HEK293 (cell line): ENCODE measurements at regions not wholly inside any gene's neighbourhood (a gene's known extent, or its start where the extent isn't known, plus 50 kb on each side); places are given as distances from the start of the nearest gene placed in this dataset.

ENCODE experiments used
- CTCF ChIA-PET: fragments of 350-600 bp; formaldehyde crosslinking; extraction: SDS; loops from one replicate; lab custom pipeline; 2021; ENCODE audit warnings: antibody characterized with exemption; lab: Yijun Ruan, JAX
- POLR2A ChIA-PET: fragments of 300-600 bp; formaldehyde crosslinking; extraction: SDS; loops from one replicate; lab custom pipeline; 2020; ENCODE audit warnings: antibody characterized with exemption, inconsistent platforms; lab: Yijun Ruan, JAX
- H3K27ac ChIP-seq: fragments of 200-500 bp; sonication (Bioruptor generic); 2 replicates; pipeline ENCODE4 v1.5.1; 2014; ENCODE audit warnings: low read depth, low read length, control low read depth, inconsistent platforms; ENCODE audit errors: extremely low read depth
- H3K36me3 ChIP-seq, 2 experiments: fragments of 200-500 bp in 1 of 2; sonication (Bioruptor generic) in 1 of 2; 1 replicate in 1 of 2; 2 replicates in 1 of 2; pipeline ENCODE4 v1.5.1; 2014 to 2017; ENCODE audit warnings: inconsistent platforms in 2 of 2, low read length in 2 of 2; ENCODE audit not compliant: control insufficient read depth in 2 of 2, insufficient read depth in 1 of 2
- H3K4me1 ChIP-seq: fragments of 200-500 bp; sonication (Bioruptor generic); 2 replicates; pipeline ENCODE4 v1.5.1; 2014; ENCODE audit warnings: mild to moderate bottlenecking, low read length, inconsistent platforms; ENCODE audit not compliant: control insufficient read depth, insufficient read depth
- H3K4me3 ChIP-seq: 2 replicates; pipeline ENCODE4 v1.5.1; 2011; ENCODE audit warnings: low read depth, mild to moderate bottlenecking, control low read depth, low read length, moderate library complexity
- H3K9me3 ChIP-seq: fragments of 200-500 bp; sonication (Bioruptor generic); 2 replicates; pipeline ENCODE4 v1.5.1; 2014; ENCODE audit warnings: low read depth, low read length, inconsistent platforms; ENCODE audit not compliant: control insufficient read depth, insufficient read depth
- GLI2 ChIP-seq: fragments of 450-650 bp; formaldehyde crosslinking; IDR thresholded peaks from 2 replicates; pipeline ENCODE4; 2017; ENCODE audit warnings: missing biosample characterization, missing genetic modification characterization, low read depth, borderline replicate concordance
- GLIS1 ChIP-seq: fragments of 450-650 bp; formaldehyde crosslinking; IDR thresholded peaks from 2 replicates; pipeline ENCODE4 v1.5.1; 2016; ENCODE audit warnings: missing biosample characterization, missing genetic modification characterization
- PRDM6 ChIP-seq: fragments of 450-650 bp; formaldehyde crosslinking; IDR thresholded peaks from 2 replicates; pipeline ENCODE4 v1.5.1; 2017; ENCODE audit warnings: missing biosample characterization, missing genetic modification characterization
- SCRT1 ChIP-seq: fragments of 450-650 bp; formaldehyde crosslinking; IDR thresholded peaks from 2 replicates; pipeline ENCODE4 v1.5.1; 2016; ENCODE audit warnings: missing biosample characterization, missing genetic modification characterization, borderline replicate concordance
- YY1 ChIP-seq: fragments of 450-650 bp; formaldehyde crosslinking; IDR thresholded peaks from 2 replicates; pipeline ENCODE4 v1.5.1; 2018; ENCODE audit warnings: missing biosample characterization, missing genetic modification characterization
- ZFP69B ChIP-seq: fragments of 450-650 bp; formaldehyde crosslinking; IDR thresholded peaks from 2 replicates; pipeline ENCODE4 v1.5.1; 2016; ENCODE audit warnings: missing biosample characterization, missing genetic modification characterization
- ZNF10 ChIP-seq: fragments of 450-650 bp; formaldehyde crosslinking; IDR thresholded peaks from 2 replicates; pipeline ENCODE4 v1.5.1; 2017; ENCODE audit warnings: missing biosample characterization, missing genetic modification characterization
- ZNF169 ChIP-seq: fragments of 450-650 bp; formaldehyde crosslinking; IDR thresholded peaks from 2 replicates; pipeline ENCODE4 v1.5.1; 2016; ENCODE audit warnings: missing biosample characterization, missing genetic modification characterization
- ZNF174 ChIP-seq: fragments of 450-650 bp; formaldehyde crosslinking; IDR thresholded peaks from 2 replicates; pipeline ENCODE4 v1.5.0; 2017; ENCODE audit warnings: missing biosample characterization, mild to moderate bottlenecking, missing genetic modification characterization
- ZNF23 ChIP-seq: fragments of 450-650 bp; formaldehyde crosslinking; IDR thresholded peaks from 2 replicates; pipeline ENCODE4 v1.5.1; 2016; ENCODE audit warnings: missing biosample characterization, missing genetic modification characterization, borderline replicate concordance
- ZNF239 ChIP-seq: fragments of 450-650 bp; formaldehyde crosslinking; IDR thresholded peaks from 2 replicates; pipeline ENCODE4 v1.5.1; 2016; ENCODE audit warnings: missing biosample characterization, missing genetic modification characterization
- ZNF335 ChIP-seq: fragments of 450-650 bp; formaldehyde crosslinking; conservative IDR thresholded peaks from 2 replicates; pipeline ENCODE4 v1.5.1; 2016; ENCODE audit warnings: missing biosample characterization, missing genetic modification characterization
- ZNF404 ChIP-seq: fragments of 450-650 bp; formaldehyde crosslinking; IDR thresholded peaks from 2 replicates; pipeline ENCODE4 v1.5.1; 2017; ENCODE audit warnings: missing biosample characterization, missing genetic modification characterization
- ZNF843 ChIP-seq: fragments of 450-650 bp; formaldehyde crosslinking; IDR thresholded peaks from 2 replicates; pipeline ENCODE4 v1.5.1; 2016; ENCODE audit warnings: missing biosample characterization, missing genetic modification characterization
- TF ChIP-seq, protein P1 (sequence below): fragments of 450-650 bp; formaldehyde crosslinking; IDR thresholded peaks from 2 replicates; pipeline ENCODE4 v1.5.1; 2016; ENCODE audit warnings: missing biosample characterization, missing genetic modification characterization
- TF ChIP-seq, protein P2 (sequence below): fragments of 450-650 bp; formaldehyde crosslinking; IDR thresholded peaks from 2 replicates; pipeline ENCODE4 v1.5.1; 2016; ENCODE audit warnings: missing biosample characterization, missing genetic modification characterization
- TF ChIP-seq, protein P3 (sequence below): fragments of 450-650 bp; formaldehyde crosslinking; IDR thresholded peaks from 2 replicates; pipeline ENCODE4 v1.5.1; 2016; ENCODE audit warnings: missing biosample characterization, missing genetic modification characterization

- TF ChIP-seq, protein P1, sequence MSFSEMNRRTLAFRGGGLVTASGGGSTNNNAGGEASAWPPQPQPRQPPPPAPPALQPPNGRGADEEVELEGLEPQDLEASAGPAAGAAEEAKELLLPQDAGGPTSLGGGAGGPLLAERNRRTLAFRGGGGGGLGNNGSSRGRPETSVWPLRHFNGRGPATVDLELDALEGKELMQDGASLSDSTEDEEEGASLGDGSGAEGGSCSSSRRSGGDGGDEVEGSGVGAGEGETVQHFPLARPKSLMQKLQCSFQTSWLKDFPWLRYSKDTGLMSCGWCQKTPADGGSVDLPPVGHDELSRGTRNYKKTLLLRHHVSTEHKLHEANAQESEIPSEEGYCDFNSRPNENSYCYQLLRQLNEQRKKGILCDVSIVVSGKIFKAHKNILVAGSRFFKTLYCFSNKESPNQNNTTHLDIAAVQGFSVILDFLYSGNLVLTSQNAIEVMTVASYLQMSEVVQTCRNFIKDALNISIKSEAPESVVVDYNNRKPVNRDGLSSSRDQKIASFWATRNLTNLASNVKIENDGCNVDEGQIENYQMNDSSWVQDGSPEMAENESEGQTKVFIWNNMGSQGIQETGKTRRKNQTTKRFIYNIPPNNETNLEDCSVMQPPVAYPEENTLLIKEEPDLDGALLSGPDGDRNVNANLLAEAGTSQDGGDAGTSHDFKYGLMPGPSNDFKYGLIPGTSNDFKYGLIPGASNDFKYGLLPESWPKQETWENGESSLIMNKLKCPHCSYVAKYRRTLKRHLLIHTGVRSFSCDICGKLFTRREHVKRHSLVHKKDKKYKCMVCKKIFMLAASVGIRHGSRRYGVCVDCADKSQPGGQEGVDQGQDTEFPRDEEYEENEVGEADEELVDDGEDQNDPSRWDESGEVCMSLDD, result no peak
- TF ChIP-seq, protein P2, sequence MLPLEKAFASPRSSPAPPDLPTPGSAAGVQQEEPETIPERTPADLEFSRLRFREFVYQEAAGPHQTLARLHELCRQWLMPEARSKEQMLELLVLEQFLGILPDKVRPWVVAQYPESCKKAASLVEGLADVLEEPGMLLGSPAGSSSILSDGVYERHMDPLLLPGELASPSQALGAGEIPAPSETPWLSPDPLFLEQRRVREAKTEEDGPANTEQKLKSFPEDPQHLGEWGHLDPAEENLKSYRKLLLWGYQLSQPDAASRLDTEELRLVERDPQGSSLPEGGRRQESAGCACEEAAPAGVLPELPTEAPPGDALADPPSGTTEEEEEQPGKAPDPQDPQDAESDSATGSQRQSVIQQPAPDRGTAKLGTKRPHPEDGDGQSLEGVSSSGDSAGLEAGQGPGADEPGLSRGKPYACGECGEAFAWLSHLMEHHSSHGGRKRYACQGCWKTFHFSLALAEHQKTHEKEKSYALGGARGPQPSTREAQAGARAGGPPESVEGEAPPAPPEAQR (tag by site-specific recombination), result no peak
Measured at GRCh38 chrX:139179592-139179991, 350.9 kb upstream of the F9 start (continued).

DNA sequence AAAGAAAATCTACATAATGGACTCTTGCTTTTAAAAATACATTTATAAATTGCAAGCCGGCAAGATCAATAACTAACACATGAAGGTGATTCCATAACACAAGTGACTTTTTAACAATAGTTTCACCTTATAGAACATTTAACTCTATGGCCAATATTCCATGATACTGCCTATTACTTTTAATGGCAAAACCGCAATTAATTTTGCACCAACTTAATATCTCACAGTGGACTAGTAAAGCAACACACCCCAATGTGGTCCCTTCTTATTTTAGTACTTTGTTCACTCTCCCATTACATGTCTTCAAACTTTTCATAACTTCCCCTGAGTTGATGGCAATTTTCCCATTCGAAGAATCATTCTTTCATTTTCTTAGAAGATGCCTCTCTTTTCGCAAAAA, 351.6 kb upstream of the F9 start:
- ChIA-PET POLR2A (no interaction called here), CTCF (no interaction called here)
- H3K4me1 ChIP-seq, result no peaks in the 10 kb centered on the region
- no peak overlapping the region for H3K4me3 ChIP-seq
- no peaks in the 10 kb centered on the region for H3K9me3 ChIP-seq
- no peak overlapping the region for H3K27ac ChIP-seq
- TF ChIP-seq SCRT1 (tag by site-specific recombination) (no peak), GLI2 (no peak)
- TF ChIP-seq, protein P3, sequence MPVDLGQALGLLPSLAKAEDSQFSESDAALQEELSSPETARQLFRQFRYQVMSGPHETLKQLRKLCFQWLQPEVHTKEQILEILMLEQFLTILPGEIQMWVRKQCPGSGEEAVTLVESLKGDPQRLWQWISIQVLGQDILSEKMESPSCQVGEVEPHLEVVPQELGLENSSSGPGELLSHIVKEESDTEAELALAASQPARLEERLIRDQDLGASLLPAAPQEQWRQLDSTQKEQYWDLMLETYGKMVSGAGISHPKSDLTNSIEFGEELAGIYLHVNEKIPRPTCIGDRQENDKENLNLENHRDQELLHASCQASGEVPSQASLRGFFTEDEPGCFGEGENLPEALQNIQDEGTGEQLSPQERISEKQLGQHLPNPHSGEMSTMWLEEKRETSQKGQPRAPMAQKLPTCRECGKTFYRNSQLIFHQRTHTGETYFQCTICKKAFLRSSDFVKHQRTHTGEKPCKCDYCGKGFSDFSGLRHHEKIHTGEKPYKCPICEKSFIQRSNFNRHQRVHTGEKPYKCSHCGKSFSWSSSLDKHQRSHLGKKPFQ (tag by site-specific recombination), result no peak
- H3K36me3 ChIP-seq, result no peaks in the 10 kb centered on the region

DNA sequence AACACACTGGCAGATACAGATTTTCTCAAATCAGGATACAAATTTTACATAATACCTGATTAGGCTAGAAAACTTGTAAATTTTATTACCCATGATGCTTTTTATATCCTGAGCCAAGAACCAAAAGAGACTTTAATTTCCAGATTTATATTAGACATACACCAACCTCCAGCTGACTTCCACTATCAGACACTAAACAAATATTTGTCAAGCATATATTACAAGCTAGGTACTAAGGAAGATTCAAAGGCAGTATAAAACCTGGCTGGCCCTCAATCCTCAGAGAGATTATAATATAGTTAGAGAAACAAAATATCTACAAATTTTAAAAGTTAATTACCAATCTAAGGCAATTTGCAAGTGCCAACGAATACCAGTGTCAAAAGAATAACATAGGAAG, 357.8 kb upstream of the F9 start:
- CTCF ChIA-PET, result interaction anchor here (0.6 to 0.7 kb wide), 2 partner anchors 1305 to 1963 kb away, joined by 3 read pairs; no protein-coding TSS in a partner anchor
- Histone ChIP-seq H3K9me3 (no peaks in the 10 kb centered on the region), H3K36me3 (no peaks in the 10 kb centered on the region), H3K4me1 (peaks cover 3% of the 10 kb centered on the region; the same call in 1 of the 2 replicates)
- TF ChIP-seq ZNF843 (no peak), ZNF335 (tag by site-specific recombination) (no peak), ZNF23 (tag by site-specific recombination) (no peak), ZNF174 (no peak), YY1 (tag by site-specific recombination) (no peak)
- TF ChIP-seq, all 188 proteins: peak for 0
- Histone ChIP-seq H3K4me3 (no peak overlapping the region), H3K27ac (no peak overlapping the region)
- POLR2A ChIA-PET, result no interaction called here

DNA sequence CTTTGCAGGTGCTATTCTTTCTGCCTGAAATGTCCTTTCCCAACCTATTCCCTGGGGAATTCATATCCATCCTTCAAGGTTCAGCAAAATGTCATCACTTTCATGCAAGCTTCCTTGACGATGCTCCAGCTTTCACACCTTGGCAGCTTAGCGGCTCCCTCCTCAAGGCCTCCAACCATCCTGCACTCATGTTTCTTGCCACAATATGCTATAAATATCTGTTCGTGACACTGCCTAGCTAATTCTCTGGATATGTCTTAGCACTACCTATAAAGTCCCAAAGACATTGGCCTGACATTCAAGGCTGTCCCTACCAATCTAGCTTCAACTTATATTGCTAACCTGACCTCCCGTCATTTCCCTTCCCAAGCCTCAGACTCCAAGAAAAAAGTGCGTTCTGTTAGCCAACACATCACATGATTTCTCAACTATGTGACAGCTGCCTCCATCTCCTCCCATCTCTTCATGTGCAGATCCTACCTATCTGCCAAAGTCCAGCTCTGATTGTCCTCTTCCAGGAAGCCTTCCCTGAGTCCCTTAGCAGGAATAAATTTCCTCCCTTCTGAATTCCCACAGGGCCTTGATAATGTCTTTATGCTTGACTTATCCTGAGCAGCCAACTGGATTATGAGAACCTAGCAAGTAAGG, 359.9 kb upstream of the F9 start:
- ChIA-PET CTCF (no interaction called here), POLR2A (no interaction called here)
- H3K36me3 ChIP-seq, result no peaks in the 10 kb centered on the region
- no peak overlapping the region for H3K4me3 ChIP-seq
- peaks cover 3% of the 10 kb centered on the region; the same call in 1 of the 2 replicates for H3K4me1 ChIP-seq
- H3K9me3 ChIP-seq, result no peaks in the 10 kb centered on the region
- H3K27ac ChIP-seq, result no peak overlapping the region
- no peak for TF ChIP-seq ZNF169 (tag by site-specific recombination)
- no peak for TF ChIP-seq GLIS1
- TF ChIP-seq, protein P3 (tag by site-specific recombination), result no peak
- TF ChIP-seq ZNF239 (tag by site-specific recombination), result no peak
- TF ChIP-seq PRDM6 (tag by site-specific recombination), result no peak
- no peak for TF ChIP-seq ZFP69B (tag by site-specific recombination)
- no peak for TF ChIP-seq ZNF10 (tag by site-specific recombination)
- TF ChIP-seq SCRT1 (tag by site-specific recombination), result no peak
- TF ChIP-seq ZNF404 (tag by site-specific recombination), result no peak
